ENCODE measurements at regions not wholly inside any gene's neighbourhood (a gene's known extent, or its start where the extent isn't known, plus 50 kb on each side); places are given as distances from the start of the nearest gene placed in this dataset.

DNA sequence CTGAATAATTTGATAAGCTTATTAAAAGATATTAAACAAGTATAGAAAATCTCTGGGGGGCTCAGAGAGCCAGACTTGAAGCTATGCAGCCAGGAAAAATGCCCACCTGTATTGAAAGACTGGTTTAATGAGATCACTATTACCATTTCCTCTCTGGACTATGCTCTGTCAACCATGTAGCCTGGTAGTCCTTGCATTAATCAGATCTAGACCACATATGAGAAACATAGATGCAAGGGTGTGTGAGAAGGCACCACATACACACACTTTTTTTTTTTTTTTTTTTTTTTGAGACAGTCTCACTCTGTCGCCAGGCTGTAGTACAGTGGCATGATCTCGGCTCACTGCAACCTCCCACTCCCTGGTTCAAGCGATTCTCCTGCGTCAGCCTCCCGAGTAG, 75.9 kb upstream of the ATP8A1 start:
- 68 to 70% methylated on average over 5 of the region's 5 CpGs for WGBS, 2 donors
- H3K4me1 ChIP-seq = no peaks in the 10 kb centered on the region
- no peaks in the 10 kb centered on the region for H3K36me3 ChIP-seq (ENCODE audit: low read depth, missing control alignments)
- TF ChIP-seq, protein P1, sequence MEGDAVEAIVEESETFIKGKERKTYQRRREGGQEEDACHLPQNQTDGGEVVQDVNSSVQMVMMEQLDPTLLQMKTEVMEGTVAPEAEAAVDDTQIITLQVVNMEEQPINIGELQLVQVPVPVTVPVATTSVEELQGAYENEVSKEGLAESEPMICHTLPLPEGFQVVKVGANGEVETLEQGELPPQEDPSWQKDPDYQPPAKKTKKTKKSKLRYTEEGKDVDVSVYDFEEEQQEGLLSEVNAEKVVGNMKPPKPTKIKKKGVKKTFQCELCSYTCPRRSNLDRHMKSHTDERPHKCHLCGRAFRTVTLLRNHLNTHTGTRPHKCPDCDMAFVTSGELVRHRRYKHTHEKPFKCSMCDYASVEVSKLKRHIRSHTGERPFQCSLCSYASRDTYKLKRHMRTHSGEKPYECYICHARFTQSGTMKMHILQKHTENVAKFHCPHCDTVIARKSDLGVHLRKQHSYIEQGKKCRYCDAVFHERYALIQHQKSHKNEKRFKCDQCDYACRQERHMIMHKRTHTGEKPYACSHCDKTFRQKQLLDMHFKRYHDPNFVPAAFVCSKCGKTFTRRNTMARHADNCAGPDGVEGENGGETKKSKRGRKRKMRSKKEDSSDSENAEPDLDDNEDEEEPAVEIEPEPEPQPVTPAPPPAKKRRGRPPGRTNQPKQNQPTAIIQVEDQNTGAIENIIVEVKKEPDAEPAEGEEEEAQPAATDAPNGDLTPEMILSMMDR (IDR thresholded peaks at IDR 0.05) = no peak
- no peak for TF ChIP-seq POLR2A (IDR thresholded peaks at IDR 0.05)
- no peak overlapping the region for H3K27ac ChIP-seq
- H3K9me3 ChIP-seq = no peaks in the 10 kb centered on the region
- DNase-seq = no peak
- no peak overlapping the region for H3K4me3 ChIP-seq
- H3K27me3 ChIP-seq = no peaks in the 10 kb centered on the region
- intact Hi-C loops (cut with DNase I; ENCODE audit: low total_unique reads) = no loop called here

GRCh38 chr4:42729505-42730237, 72.8 kb upstream of the ATP8A1 start:
- no peaks in the 10 kb centered on the region for H3K27me3 ChIP-seq
- 85 to 88% methylated on average over 4 of the region's 4 CpGs for WGBS, 2 donors
- no peak for TF ChIP-seq POLR2A (IDR thresholded peaks at IDR 0.05)
- TF ChIP-seq, protein P1 (IDR thresholded peaks at IDR 0.05) = no peak
- no peaks in the 10 kb centered on the region for H3K9me3 ChIP-seq
- intact Hi-C loops (cut with DNase I; ENCODE audit: low total_unique reads) = no loop called here
- no peaks in the 10 kb centered on the region for H3K4me1 ChIP-seq
- no peaks in the 10 kb centered on the region for H3K36me3 ChIP-seq (ENCODE audit: low read depth, missing control alignments)
- no peak overlapping the region for H3K4me3 ChIP-seq
- no peak overlapping the region for H3K27ac ChIP-seq
- no peak for DNase-seq

- no peak for DNase-seq
- Histone ChIP-seq H3K4me1 (no peaks in the 10 kb centered on the region), H3K27me3 (no peaks in the 10 kb centered on the region), H3K36me3 (ENCODE audit: low read depth, missing control alignments) (no peaks in the 10 kb centered on the region), H3K4me3 (no peak overlapping the region), H3K9me3 (no peaks in the 10 kb centered on the region), H3K27ac (no peak overlapping the region)
- intact Hi-C loops (cut with DNase I; ENCODE audit: low total_unique reads) = no loop called here
- WGBS, 2 donors = 87% methylated on average over 3 of the region's 3 CpGs
- TF ChIP-seq, protein P1 (IDR thresholded peaks at IDR 0.05) = no peak
- TF ChIP-seq POLR2A (IDR thresholded peaks at IDR 0.05) = no peak
Observed at GRCh38 chr4:42724451-42724850, 67.5 kb upstream of the ATP8A1 start.

- TF ChIP-seq POLR2A (IDR thresholded peaks at IDR 0.05) = no peak
- TF ChIP-seq, protein P1 (IDR thresholded peaks at IDR 0.05) = no peak
- intact Hi-C loops (cut with DNase I; ENCODE audit: low total_unique reads) = no loop called here
- no peak overlapping the region for H3K27ac ChIP-seq
- no peaks in the 10 kb centered on the region for H3K4me1 ChIP-seq
- WGBS, 2 donors = 81 to 84% methylated on average over 1 of the region's 1 CpG
- no peak for DNase-seq
- H3K36me3 ChIP-seq (ENCODE audit: low read depth, missing control alignments) = no peaks in the 10 kb centered on the region
- no peaks in the 10 kb centered on the region for H3K27me3 ChIP-seq
- H3K9me3 ChIP-seq = no peaks in the 10 kb centered on the region
- no peak overlapping the region for H3K4me3 ChIP-seq
Observed at GRCh38 chr4:42720533-42720932, 63.6 kb upstream of the ATP8A1 start.

- H3K9me3 ChIP-seq = no peaks in the 10 kb centered on the region
- no peak for DNase-seq
- no peak overlapping the region for H3K4me3 ChIP-seq
- H3K36me3 ChIP-seq (ENCODE audit: low read depth, missing control alignments) = no peaks in the 10 kb centered on the region
- intact Hi-C loops (cut with DNase I; ENCODE audit: low total_unique reads) = no loop called here
- no peaks in the 10 kb centered on the region for H3K27me3 ChIP-seq
- TF ChIP-seq, protein P1 (IDR thresholded peaks at IDR 0.05) = no peak
- TF ChIP-seq POLR2A (IDR thresholded peaks at IDR 0.05) = no peak
- no peak overlapping the region for H3K27ac ChIP-seq
- WGBS, 2 donors = 76 to 83% methylated on average over 1 of the region's 1 CpG
- H3K4me1 ChIP-seq = no peaks in the 10 kb centered on the region
Observed at GRCh38 chr4:42719257-42719656, 62.4 kb upstream of the ATP8A1 start.
